IMR-90 (cell line): ENCODE measurements at regions not wholly inside any gene's neighbourhood (a gene's known extent, or its start where the extent isn't known, plus 50 kb on each side); places are given as distances from the start of the nearest gene placed in this dataset.

Experiments
- ATAC-seq: fragments of 200-7000 bp; cut with Tn5 transposase; 2 replicates; pipeline ENCODE4 v1.9.1; 2020; ENCODE audit warnings: low read depth, mild to moderate bottlenecking, moderate library complexity
- BruUV-seq: library from RNA; stranded (reverse); fragments of 400-500 nt; replicated peaks from 2 replicates; lab custom pipeline; 2021; lab: Mats Ljungman, UMichigan
- CTCF ChIA-PET: fragments of 300-600 bp; formaldehyde crosslinking; extraction: SDS; loops from one replicate; lab custom pipeline; 2021; ENCODE audit warnings: antibody characterized with exemption; lab: Yijun Ruan, JAX
- POLR2A ChIA-PET: fragments of 300-600 bp; sonication (Branson Sonifier 250); formaldehyde crosslinking; loops from one replicate; lab custom pipeline; 2022; ENCODE audit warnings: antibody characterized with exemption; ENCODE audit not compliant: unreplicated experiment; lab: Charles Lee
- DNase-seq: peaks from one replicate; pipeline ENCODE4 v3.0.0; 2013
- H2AFZ ChIP-seq: replicated peaks from 2 replicates; pipeline ENCODE3; 2013; ENCODE audit warnings: low read length, mild to moderate bottlenecking; ENCODE audit not compliant: poor library complexity
- H2AK5ac ChIP-seq: 2 replicates; pipeline ENCODE4 v1.6.1; 2013; ENCODE audit warnings: low read depth, low read length, inconsistent platforms
- H2AK9ac ChIP-seq: replicated peaks from 2 replicates; pipeline ENCODE3; 2013; ENCODE audit warnings: mild to moderate bottlenecking, low read depth, low read length, moderate library complexity; ENCODE audit not compliant: poor library complexity
- H2BK120ac ChIP-seq: 2 replicates; pipeline ENCODE4 v1.6.1; 2013; ENCODE audit warnings: low read depth, low read length, inconsistent platforms
- H2BK15ac ChIP-seq: 3 replicates; pipeline ENCODE4 v1.6.1; 2013; ENCODE audit warnings: low read depth, low read length, inconsistent platforms
- H2BK20ac ChIP-seq: 2 replicates; pipeline ENCODE4 v1.6.1; 2013; ENCODE audit warnings: low read depth, mild to moderate bottlenecking, inconsistent platforms, low read length, moderate library complexity
- H2BK5ac ChIP-seq: 2 replicates; pipeline ENCODE4 v1.6.1; 2013; ENCODE audit warnings: mild to moderate bottlenecking, low read depth, low read length, inconsistent platforms; ENCODE audit not compliant: poor library complexity, severe bottlenecking
- H3K14ac ChIP-seq: replicated peaks from 2 replicates; pipeline ENCODE4 v1.6.1; 2013; ENCODE audit warnings: low read depth, low read length, inconsistent platforms
- H3K18ac ChIP-seq: 2 replicates; pipeline ENCODE4 v1.6.1; 2013; ENCODE audit warnings: low read depth, low read length, control low read depth
- H3K23ac ChIP-seq: 2 replicates; pipeline ENCODE4 v1.6.1; 2013; ENCODE audit warnings: low read depth, low read length, inconsistent platforms
- H3K27ac ChIP-seq: 2 replicates; pipeline ENCODE4 v1.5.1; 2013; ENCODE audit warnings: mild to moderate bottlenecking, control low read depth, low read length; ENCODE audit not compliant: insufficient read depth
- H3K27me3 ChIP-seq: 2 replicates; pipeline ENCODE4 v1.6.1; 2013; ENCODE audit warnings: low read length; ENCODE audit not compliant: control insufficient read depth, insufficient read depth
- H3K36me3 ChIP-seq: 2 replicates; pipeline ENCODE4 v1.6.1; 2013; ENCODE audit warnings: low read length, mixed read lengths; ENCODE audit not compliant: control insufficient read depth, insufficient read depth
- H3K4ac ChIP-seq: 2 replicates; pipeline ENCODE4 v1.6.1; 2013; ENCODE audit warnings: low read depth, low read length, inconsistent platforms
- H3K4me1 ChIP-seq: 2 replicates; pipeline ENCODE4 v1.6.1; 2013; ENCODE audit warnings: low read length, mixed read lengths; ENCODE audit not compliant: control insufficient read depth, insufficient read depth
- H3K4me2 ChIP-seq: 2 replicates; pipeline ENCODE4 v1.6.1; 2013; ENCODE audit warnings: low read depth, mild to moderate bottlenecking, control low read depth, low read length, moderate library complexity
- H3K4me3 ChIP-seq: 2 replicates; pipeline ENCODE4 v1.5.1; 2013; ENCODE audit warnings: low read depth, mild to moderate bottlenecking, control low read depth, low read length, moderate library complexity; ENCODE audit not compliant: insufficient read depth
- H3K56ac ChIP-seq: 2 replicates; pipeline ENCODE4 v1.6.1; 2013; ENCODE audit warnings: low read length, inconsistent platforms; ENCODE audit not compliant: insufficient read depth; ENCODE audit errors: extremely low read depth
- H3K79me1 ChIP-seq, 2 experiments: 2 replicates each; pipeline ENCODE4 v1.6.1; 2013; ENCODE audit warnings: low read length in 2 of 2, inconsistent platforms in 1 of 2, low read depth in 1 of 2
- H3K9ac ChIP-seq: 2 replicates; pipeline ENCODE4 v1.6.1; 2013; ENCODE audit warnings: low read depth, low read length, control low read depth
- H3K9me1 ChIP-seq: 2 replicates; pipeline ENCODE4 v1.6.1; 2013; ENCODE audit warnings: low read length, inconsistent platforms; ENCODE audit not compliant: insufficient read depth
- H3K9me3 ChIP-seq: 2 replicates; pipeline ENCODE4 v1.6.1; 2013; ENCODE audit warnings: low read length; ENCODE audit not compliant: control insufficient read depth, insufficient read depth
- H4K20me1 ChIP-seq: 2 replicates; pipeline ENCODE4 v1.6.1; 2013; ENCODE audit warnings: low read length, inconsistent platforms; ENCODE audit not compliant: insufficient read depth
- H4K5ac ChIP-seq: 2 replicates; pipeline ENCODE4 v1.6.1; 2013; ENCODE audit warnings: mild to moderate bottlenecking, low read depth, low read length, control low read depth
- H4K8ac ChIP-seq, 2 experiments: 2 replicates each; pipeline ENCODE4 v1.6.1; 2013; ENCODE audit warnings: low read depth in 2 of 2, low read length in 2 of 2, control low read depth in 1 of 2, inconsistent platforms in 1 of 2
- H4K91ac ChIP-seq: 2 replicates; pipeline ENCODE4 v1.6.1; 2013; ENCODE audit warnings: low read depth, low read length, inconsistent platforms; ENCODE audit not compliant: insufficient read depth
- BHLHE40 ChIP-seq: fragments of 150-350 bp; IDR thresholded peaks from 2 replicates; pipeline ENCODE4 v1.6.1; 2016; ENCODE audit warnings: mild to moderate bottlenecking, low read depth, low read length
- CTCF ChIP-seq: conservative IDR thresholded peaks from 2 replicates; pipeline ENCODE4 v1.5.1; 2012; ENCODE audit warnings: mild to moderate bottlenecking, low read depth, low read length, improper control_type of control experiment
- ELK1 ChIP-seq: fragments of 150-350 bp; IDR thresholded peaks from 2 replicates; pipeline ENCODE4 v1.6.1; 2016; ENCODE audit warnings: low read depth, mild to moderate bottlenecking, low read length, moderate library complexity, borderline replicate concordance
- FOS ChIP-seq: fragments of 150-350 bp; IDR thresholded peaks from 2 replicates; pipeline ENCODE4 v1.6.1; 2016; ENCODE audit warnings: low read depth, low read length
- MAFK ChIP-seq: IDR thresholded peaks from 2 replicates; pipeline ENCODE4 v1.6.1; 2012; ENCODE audit warnings: low read depth, low read length, improper control_type of control experiment
- MAZ ChIP-seq: IDR thresholded peaks from 2 replicates; pipeline ENCODE4 v1.6.1; 2012; ENCODE audit warnings: low read depth, mild to moderate bottlenecking, low read length, improper control_type of control experiment, moderate library complexity, borderline replicate concordance
- POLR2A ChIP-seq: IDR thresholded peaks from 2 replicates; pipeline ENCODE4 v1.6.1; 2012; ENCODE audit warnings: mild to moderate bottlenecking, low read depth, low read length
- RAD21 ChIP-seq: IDR thresholded peaks from 2 replicates; pipeline ENCODE4 v1.6.1; 2012; ENCODE audit warnings: low read length, improper control_type of control experiment
- RCOR1 ChIP-seq: IDR thresholded peaks from 2 replicates; pipeline ENCODE4 v1.6.1; 2012; ENCODE audit warnings: mild to moderate bottlenecking, low read length, improper control_type of control experiment; ENCODE audit not compliant: insufficient replicate concordance
- RFX5 ChIP-seq: IDR thresholded peaks from 2 replicates; pipeline ENCODE4 v1.8.0; 2012; ENCODE audit warnings: low read depth, mild to moderate bottlenecking, low read length, moderate library complexity
- USF2 ChIP-seq: fragments of 150-350 bp; IDR thresholded peaks from 2 replicates; pipeline ENCODE4 v1.6.1; 2017; ENCODE audit warnings: mild to moderate bottlenecking, antibody characterized with exemption, low read length, low read depth
- WGBS, 2 experiments: methylation state at CpG; one replicate each; pipeline versions ENCODE4 v1.1.5 to v1.1.7; 2013; ENCODE audit warnings: missing lambda C conversion rate in 2 of 2; ENCODE audit not compliant: insufficient read length in 1 of 2; ENCODE audit errors: extremely low coverage in 2 of 2; 5-methylcytosine and 5-hydroxymethylcytosine counted together
- dilution Hi-C: fragments of 300-500 bp; cut with HindIII; formaldehyde crosslinking; loops from one replicate; pipeline ENCODE4 v1.14.3; 2018; ENCODE audit warnings: low sequenced_read_pairs; ENCODE audit not compliant: unreplicated experiment
- in situ Hi-C: fragments of 300-500 bp; cut with MboI; formaldehyde crosslinking; loops from 3 replicates; pipeline ENCODE4 v1.14.3; 2019; ENCODE audit warnings: low sequenced_read_pairs, inconsistent platforms, mixed read lengths
- intact Hi-C: fragments of 100-400 bp; cut with micrococcal nuclease; formaldehyde crosslinking; loops from 2 replicates; pipeline ENCODE4 v1.10.0; 2022

- H2AK9ac ChIP-seq, result no peak overlapping the region
- no peaks in the 10 kb centered on the region for H3K79me1 ChIP-seq
- ChIA-PET CTCF (no interaction called here), POLR2A (no interaction called here)
- no peak overlapping the region for H2AK5ac ChIP-seq
- no peaks in the 10 kb centered on the region for H3K9me3 ChIP-seq
- peaks cover 2% of the 10 kb centered on the region; the same call in 1 of the 2 replicates for H3K27me3 ChIP-seq
- H2AFZ ChIP-seq, result no peak overlapping the region
- BruUV-seq, result no TSS peak
- intact Hi-C loops, result no loop called here
- no peak for ATAC-seq
- in situ Hi-C loops, result no loop called here
- no peak for TF ChIP-seq CTCF
- TF ChIP-seq RCOR1, result no peak
- no peak for TF ChIP-seq MAFK
- TF ChIP-seq ELK1, result no peak
- no peak for TF ChIP-seq POLR2A
- no peak for TF ChIP-seq BHLHE40
- no peak for TF ChIP-seq RAD21
- no peak for TF ChIP-seq FOS
- no peak for TF ChIP-seq USF2
- no peak for TF ChIP-seq RFX5
- no peak for TF ChIP-seq MAZ
- no peak overlapping the region for H3K14ac ChIP-seq
- dilution Hi-C loops, result no loop called here
- H4K5ac ChIP-seq, result no peak overlapping the region
- no peak overlapping the region for H3K4ac ChIP-seq
- no peak overlapping the region for H2BK5ac ChIP-seq
- H4K20me1 ChIP-seq, result no peaks in the 10 kb centered on the region
- H3K18ac ChIP-seq, result no peak overlapping the region
- no peak overlapping the region for H3K9ac ChIP-seq
- H2BK15ac ChIP-seq, result no peak overlapping the region
- no peak overlapping the region for H2BK120ac ChIP-seq
- no peak overlapping the region for H2BK20ac ChIP-seq
- H3K27ac ChIP-seq, result no peak overlapping the region
- no peak overlapping the region for H3K4me3 ChIP-seq
- no peaks in the 10 kb centered on the region for H3K4me1 ChIP-seq
- no peak overlapping the region for H4K8ac ChIP-seq
- H3K9me1 ChIP-seq, result no peaks in the 10 kb centered on the region
- H4K91ac ChIP-seq, result no peak overlapping the region
- no peak overlapping the region for H3K56ac ChIP-seq
- no peaks in the 10 kb centered on the region for H3K36me3 ChIP-seq
- no peak for DNase-seq
- H3K23ac ChIP-seq, result no peak overlapping the region
- no CpG with 5 or more reads among the region's 2 CpGs for WGBS, 2 experiments
- H3K4me2 ChIP-seq, result no peak overlapping the region
These were observed 129.9 kb downstream of the WIF1 start for GRCh38 chr12:64991121-64991611.
